DMS79 (cell line): ENCODE measurements at regions not wholly inside any gene's neighbourhood (a gene's known extent, or its start where the extent isn't known, plus 50 kb on each side); places are given as distances from the start of the nearest gene placed in this dataset.
"Not testable (repeated sequence)": the region's sequence is repeated elsewhere in the genome, so short reads cannot be mapped to it uniquely, and the experiment has no call there.

Source experiments
- DNase-seq: peaks from one replicate; lab custom pipeline; 2025; lab: John Stamatoyannopoulos, UW

DNA sequence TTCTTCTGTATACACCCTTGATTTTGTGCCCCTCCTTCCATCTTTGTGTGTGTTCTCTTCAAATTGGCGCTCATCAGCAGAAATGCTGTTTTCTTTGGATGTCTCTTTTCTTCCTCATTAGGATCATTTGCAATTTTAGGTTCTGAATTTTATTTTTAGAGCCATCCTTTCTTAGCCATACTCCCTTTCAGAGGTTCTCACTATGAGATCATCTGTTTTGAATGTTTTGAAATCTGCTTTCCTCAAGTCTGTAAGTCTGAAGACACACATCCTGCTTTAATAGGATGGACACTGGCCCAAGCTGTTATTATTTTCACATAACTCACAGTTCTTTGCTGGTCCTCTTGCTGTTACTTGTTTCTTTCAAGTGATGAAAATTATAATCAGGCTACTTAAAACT lies 124.8 kb downstream of the BDH1 start:
- DNase-seq: no peak

DNA sequence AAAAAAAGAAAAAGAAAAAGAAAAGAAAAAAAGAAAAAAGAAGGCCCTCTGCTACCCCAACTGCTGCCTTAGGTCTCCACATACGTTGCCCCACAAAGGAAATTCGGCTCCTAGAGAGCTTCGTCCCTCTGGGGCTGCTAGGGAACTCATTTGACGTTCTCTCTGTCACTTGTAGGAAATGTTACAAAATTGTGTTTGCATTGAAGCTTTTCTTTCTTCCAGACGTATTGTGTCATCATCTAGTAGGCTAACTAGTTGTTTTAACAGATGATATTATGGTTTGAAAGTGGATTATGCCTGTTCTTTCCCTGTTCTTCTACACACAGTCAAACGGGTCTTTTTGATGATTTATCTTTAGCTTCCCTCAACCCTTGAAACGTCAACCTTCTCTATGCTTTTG lies 125.3 kb downstream of the BDH1 start:
- DNase-seq: no peak

DNA sequence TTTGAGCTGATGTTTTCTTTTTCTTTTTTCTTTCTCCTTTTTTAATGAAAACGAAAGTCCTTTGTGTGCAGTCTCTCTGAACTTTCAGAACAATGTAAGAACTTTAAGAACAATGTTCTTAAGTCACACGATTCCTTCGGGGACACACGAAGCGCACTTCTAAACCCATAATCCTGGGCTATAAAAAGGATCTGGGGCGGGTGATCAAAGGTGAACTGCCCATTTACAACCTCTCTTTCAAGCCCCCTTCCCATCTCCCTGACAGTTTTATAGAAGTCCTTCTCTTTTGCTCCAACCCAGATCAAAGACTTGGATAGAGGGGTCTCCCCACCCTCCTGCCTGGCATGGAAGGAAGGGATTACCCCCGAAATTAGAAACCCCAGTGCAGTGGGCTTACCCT lies 126.8 kb downstream of the BDH1 start:
- DNase-seq: no peak

DNA sequence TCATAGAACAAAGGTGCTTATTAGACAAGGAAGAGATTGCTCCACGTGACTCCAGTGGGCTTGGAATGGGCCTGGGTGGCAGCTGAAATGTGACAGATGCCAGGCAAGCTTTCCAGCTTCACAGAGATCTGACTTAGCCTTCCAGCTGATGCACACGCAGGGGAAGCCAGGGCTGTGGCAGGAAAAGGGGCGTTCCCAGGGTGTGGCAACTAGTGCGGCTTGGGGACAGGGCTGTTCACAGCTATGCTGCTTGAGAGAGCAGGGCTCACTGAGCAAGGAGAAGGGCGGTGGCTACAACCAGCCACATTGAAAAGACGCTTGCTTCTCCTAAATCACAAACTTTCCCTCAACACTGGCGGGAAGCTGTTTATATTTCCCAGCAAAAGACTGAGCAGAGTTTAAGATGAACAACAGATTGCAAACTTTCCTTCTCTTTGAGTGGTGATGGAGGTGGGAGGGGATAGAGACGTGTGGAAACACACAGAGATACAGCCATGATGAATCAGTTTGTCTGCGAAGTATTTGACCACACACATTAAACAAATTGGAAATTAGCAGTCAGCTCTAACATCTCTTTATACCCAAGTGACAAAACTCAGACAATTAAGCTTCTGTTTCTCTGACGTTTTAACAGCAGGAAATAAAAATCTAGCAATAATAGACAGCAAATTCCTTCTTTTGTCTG lies 127.5 kb downstream of the BDH1 start:
- no peak for DNase-seq

DNA sequence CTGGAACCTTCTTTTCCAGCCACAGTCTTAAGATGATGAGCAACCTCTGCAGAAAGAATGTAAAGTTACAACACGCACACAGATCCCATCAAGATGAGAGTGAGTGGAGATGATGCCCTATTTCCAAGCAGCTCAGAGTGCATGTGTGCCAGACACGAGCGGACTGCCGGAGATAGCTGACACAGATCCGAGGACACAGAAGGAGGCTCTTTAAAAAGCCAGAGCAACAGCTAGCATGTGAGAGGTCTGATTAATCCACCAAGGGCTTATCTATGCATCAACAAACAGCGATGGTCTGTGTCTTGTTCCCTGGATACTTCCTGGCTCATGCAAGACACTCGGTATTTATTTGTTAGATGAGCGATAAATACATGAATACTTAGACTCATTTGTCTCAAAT lies 128.6 kb upstream of the DLG1 start:
- DNase-seq: no peak

DNA sequence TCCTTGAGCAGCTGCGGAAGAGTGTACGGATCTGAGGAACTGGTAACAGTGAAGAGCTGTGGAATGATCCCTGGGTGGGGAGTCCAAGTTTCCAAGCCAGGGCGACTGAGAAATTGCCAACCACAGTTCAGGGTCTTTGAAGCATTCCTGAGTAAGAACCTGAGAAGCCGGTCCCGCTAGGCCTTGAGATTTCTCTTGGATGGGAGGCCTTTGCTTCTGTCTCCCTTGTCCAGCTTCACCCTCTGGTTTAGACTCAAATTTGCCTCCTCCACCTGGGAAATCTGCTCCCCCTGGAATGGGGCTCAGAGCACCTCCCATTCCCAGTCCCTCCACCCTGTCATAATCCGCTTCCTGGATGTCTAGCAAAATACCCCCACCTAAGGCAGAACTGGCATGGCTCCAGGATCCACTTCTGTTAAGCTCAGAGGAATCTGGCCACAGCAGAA lies 127.7 kb upstream of the DLG1 start:
- no peak for DNase-seq

DNA sequence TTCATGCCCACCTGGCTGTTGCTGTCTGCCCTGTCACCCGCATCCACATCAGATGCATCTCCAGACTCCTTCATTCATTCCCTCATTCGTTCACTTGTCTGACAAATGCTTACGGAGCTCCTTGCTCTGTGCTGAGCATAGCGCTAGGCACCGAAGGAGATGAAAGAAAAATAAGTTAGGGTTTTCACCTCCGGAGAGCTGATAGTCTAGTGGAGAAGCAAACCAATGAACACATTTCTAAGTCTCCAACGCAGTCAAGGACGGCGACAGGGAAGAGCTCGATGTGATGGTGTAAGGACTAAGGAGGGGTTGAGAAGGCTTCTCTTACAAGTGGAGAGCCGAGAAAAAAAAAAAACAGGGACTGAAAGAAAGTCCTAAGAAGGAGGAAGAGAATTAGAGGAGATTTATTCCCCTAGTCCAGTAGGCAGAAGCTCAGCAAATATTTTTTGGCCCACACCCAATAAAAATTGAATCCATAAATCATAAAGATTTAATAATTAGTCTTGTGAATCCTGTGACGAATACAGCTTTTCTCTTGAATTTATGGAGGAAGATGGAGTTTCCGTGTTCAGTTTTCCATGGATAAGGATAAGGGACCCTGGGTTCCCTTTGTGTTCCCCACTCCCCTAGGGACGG lies 127.2 kb upstream of the DLG1 start:
- no peak for DNase-seq

DNA sequence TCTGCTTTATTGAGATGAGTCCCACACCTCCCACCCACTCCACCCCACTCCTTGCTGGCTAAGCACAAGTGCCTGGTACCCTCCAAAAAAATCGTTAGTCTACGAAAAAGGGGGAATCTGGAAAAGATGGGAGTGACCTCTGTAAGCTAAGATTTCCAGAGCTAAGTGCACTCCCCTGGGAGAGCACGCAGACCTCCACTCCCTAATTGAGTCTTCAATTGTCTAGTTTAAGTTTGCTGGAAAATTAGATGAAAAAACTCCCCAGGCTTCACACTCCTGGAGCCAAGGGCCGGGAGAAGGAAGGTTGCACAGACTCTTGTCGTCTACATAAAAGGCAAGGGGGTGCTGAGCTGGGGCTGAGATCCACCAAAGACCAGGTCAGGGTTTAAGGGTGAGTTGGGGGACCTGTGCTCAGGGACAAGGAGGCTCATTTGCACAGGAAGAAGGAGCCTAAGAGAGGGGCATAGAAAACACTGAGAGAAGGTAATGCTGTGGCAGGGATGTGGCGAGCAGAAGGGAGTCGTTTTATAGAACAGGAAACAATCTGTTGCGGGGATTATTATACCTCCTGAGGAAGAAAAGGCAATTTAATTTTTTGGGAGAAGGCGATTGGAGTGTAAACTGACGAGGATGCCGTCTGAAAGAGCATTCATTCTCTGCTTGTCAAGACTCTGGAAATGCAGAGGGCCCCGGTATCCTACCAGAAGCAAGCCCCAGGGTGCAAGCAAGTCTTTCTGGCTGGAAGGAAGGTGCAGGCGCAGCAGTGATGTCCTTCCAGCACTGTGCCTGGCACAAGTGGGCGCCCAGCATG lies 126.5 kb upstream of the DLG1 start:
- DNase-seq: no peak

DNA sequence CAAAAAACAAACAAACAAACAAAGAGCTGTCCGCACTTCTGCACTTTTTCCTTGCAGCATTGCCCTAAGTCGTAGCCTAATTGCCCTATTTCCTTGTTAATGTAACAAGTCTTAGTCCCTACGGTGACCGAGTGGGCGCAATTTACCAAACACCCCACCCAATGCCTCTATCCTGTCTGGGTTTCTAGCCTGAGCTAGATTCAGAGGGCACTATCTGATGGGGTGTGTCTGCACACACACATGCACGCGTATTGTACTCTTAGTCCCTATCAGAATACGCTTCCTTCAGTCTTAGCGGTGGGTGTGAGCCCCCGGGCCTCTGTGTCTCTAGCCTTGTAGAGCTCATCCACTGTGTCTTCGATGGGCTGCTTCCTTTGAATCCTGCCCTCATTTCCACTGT lies 125.9 kb upstream of the DLG1 start:
- no peak for DNase-seq

DNA sequence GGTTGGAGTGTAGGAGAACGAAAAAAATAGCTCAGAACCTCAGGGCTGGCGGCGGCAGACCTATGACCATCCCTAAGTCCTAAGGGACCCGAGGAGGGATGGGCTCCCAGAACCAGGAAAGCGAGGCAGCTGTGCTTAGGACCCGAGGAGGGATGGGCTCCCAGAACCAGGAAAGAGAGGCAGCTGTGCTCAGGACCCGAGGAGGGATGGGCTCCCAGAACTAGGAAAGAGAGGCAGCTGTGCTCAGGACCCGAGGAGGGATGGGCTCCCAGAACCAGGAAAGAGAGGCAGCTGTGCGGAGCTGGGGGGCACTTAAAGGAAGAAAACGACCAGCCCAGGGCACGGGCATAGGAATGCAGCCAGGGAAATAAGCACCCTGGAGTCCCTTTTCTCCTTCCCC lies 125.0 kb upstream of the DLG1 start:
- DNase-seq: no peak

DNA sequence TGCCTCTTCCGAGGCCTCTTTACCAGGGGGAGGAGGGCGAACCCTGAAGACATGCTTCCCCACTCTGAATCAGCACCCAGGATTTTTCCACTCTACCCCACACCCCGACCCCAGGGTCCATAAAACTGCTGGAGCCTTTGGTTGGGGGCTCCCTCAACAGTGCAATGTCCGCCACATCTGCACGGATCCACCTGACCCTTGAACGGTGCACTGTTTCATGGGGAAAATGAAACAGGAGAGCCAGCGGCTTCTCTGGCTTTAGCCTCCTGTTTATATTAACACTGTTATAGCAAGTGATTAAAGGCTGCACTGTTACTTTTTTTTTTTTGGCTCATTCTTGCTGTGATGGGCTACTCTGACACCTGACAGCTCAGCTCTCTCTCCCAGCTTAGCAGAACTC lies 124.1 kb upstream of the DLG1 start:
- DNase-seq: no peak

DNA sequence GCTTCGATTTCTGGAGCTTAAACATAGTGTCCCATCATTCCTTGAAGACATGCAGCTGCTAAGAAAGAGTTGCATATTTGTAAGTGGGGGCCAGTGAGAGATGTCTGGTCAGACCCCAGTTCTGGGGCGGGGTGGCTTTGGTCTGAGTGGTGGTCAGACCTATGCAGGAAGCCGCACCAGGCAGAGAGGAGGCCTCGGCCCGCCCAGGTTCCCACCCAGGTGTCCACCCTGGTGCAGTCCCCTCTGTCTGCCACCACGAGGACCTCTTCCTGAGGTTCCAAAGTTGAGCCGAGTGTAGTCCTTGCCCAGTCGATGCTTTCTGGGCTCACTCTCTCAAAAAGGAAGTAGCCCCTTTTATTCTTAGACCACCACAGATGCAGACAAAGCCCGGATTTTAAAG lies 122.6 kb upstream of the DLG1 start:
- DNase-seq: no peak

DNA sequence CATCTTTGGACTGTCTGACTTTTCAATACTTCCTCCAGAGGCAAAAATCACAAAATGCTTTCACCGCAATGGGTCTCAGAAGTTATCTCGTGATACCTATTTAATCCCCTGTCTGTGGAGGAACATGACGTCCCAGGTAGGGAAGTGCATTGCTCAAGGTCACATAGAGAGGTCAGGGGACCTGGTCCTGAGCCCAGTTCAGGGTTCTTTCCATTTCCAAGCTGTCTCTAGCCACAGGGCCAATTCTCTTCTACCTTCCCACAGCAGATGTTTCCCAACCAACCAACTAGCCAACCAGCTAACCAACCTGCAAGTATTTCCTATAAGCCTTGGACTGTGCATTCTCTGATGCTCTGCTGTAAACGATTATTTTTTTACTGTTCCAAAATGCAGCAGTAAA lies 122.2 kb upstream of the DLG1 start:
- DNase-seq: no peak

DNA sequence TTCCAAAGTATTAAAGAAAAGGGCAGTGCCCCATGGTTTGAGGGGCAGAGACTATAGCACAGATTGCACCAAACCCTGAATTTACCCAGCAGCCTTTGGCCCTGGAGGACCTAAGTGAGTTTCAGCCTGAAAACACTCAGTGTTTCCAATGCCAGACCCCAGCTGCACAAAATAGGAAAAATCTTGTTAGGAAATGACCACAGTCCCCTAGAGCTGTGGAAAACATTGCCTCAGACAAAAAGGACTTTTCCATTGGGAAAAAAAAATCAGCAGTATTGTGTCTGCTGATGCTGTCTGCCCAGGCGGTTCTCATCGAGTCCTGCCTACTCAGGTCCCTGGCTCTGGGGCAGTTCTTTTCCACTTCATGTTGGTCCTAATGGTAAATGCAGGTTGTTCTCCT lies 121.7 kb upstream of the DLG1 start:
- no peak for DNase-seq

DNA sequence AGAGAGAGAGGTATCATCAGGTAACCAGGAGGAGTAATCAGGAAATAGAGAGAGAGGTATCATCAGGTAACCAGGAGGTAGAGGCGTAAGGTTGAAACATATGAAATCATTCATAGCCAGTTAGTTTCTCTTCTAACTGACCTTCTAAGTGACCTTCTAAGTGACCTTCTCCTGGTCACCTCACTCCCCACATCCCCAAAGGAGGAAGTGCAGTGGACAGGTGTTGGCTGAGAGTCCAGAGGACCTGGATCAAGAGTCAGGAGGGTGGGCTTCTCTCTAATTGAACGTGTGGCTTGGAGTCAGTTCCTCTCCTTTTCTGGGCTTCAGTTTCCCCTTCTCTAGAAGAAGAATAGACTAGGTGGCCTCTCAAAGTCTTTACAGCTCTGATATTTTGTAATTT lies 121.3 kb upstream of the DLG1 start:
- DNase-seq: no peak

DNA sequence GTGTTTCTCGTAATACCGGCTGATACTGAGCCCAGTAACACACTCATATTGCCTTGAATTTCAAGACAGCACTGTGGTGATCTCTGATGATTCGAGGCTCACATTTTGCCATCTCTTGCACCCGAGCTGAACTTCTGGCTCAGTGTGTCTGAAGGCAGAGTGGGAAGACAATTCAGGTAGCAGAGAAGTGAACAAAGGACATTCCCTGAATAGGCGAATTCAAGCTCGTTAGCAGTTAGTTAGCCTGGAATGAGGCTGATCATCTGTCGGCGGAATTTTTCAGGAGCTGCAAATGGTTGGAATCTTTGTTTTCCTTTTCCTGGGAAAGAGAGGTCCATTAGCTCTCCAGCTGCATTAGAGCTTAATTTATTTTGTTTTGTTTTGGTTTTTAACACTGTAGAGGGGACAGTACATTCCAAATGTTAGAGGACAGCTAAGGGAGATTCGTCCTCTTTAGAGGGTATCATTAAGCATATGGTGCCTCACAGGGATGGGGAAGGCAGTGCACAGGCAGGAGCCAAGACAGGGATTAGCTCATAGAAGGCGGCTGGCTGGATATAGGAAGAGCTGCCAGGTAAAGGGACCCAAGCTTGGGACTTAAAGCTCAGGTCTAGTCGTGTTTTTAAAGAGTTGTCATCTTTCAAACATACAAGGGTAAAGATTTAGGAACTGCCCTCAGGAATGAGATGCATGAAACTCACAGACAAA lies 119.7 kb upstream of the DLG1 start:
- no peak for DNase-seq

DNA sequence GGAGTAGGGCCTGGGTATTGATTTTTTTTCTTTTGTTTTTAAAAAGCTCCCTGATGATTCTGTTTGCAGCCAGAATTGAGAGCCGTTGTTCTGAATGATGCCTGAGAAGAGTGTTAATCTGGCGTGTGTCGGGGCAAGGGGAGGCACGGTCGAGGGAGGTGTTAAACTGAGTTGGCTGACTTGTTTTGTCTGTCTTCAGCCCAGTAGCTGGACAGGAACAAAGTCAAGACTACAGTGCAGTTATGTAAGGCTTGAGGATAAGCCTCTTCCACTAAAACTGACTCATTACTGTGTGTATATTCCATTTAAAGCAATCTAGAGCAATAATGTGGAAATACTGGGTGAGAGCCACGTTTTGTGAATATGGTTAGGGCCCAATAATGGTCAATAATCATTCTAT lies 119.0 kb upstream of the DLG1 start:
- DNase-seq: no peak

DNA sequence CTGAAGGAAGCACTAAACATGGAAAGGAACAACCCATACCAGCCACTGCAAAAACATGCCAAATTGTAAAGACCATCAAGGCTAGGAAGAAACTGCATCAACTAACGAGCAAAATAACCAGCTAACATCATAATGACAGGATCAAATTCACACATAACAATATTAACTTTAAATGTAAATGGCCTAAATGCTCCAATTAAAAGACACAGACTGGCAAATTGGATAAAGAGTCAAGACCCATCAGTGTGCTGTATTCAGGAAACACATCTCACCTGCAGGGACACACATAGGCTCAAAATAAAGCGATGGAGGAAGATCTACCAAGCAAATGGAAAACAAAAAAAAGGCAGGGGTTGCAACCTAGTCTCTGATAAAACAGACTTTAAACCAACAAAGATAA lies 113.5 kb upstream of the DLG1 start:
- DNase-seq: not testable (repeated sequence)

DNA sequence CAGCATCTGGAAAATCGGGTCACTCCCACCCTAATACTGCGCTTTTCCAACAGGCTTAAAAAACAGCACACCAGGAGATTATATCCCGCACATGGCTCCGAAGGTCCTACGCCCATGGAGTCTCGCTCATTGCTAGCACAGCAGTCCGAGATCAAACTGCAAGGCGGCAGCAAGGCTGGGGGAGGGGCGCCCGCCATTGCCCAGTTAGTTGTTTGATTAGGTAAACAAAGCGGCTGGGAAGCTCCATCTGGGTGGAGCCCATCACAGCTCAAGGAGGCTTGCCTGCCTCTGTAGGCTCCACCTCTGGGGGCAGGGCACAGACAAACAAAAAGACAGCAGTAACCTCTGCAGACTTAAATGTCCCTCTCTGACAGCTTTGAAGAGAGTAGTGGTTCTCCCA lies 111.8 kb upstream of the DLG1 start:
- not testable (repeated sequence) for DNase-seq

DNA sequence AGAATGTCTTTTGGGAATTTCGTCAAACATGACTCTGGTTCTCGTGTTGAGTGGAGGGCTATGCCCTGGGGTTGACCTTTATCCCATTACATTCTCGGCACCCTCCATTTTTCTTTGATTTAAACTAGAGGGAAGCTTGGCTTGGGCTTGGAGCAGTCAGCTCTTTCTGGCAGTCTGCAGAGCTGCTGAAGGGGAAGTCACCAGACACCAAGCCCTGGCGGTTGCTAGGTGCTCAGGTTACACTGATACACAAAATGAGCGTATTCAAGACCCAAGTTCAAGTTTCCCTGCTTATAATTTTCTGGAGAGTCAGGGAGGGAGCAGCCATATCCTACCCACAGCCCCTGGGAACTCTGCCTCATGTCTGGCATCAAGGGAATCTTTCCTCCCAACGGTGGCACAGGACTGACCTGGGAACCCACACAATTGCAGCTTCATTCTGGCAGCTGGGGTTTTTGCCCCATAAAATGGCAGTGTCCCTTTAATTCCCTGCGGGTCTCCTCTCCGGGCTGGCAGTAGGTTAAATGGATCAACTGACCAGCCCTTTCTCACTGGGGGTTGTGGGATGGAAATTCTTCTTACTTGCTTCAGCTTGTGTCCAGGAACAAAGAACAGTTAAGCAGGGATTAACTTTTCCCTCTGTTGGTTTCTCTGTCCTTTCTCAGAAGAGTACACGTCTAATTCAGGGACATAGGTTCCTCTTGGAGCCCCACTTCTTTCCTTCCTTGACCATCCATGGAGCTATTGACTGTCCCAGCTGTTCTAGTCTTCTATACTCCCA lies 110.0 kb upstream of the DLG1 start:
- no peak for DNase-seq

DNA sequence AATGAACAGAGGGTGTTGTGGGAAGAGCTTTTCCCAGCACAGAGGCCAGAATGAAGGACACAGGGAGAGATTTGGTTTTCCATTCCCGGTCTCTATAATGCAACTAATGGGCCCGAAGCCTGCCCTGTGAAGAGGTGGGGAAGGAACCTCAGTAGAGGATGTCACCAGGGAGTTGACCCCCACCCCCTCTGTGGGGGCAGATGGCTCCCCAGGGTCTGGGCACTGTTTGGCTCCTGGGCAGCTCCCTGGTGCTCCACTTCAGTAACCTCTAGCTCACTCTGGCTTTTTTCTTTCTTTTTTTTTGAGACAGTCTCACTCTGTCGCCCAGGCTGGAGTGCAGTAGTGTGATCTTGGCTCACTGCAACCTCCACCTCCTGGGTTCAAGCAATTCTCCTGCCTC lies 109.1 kb upstream of the DLG1 start:
- no peak for DNase-seq

DNA sequence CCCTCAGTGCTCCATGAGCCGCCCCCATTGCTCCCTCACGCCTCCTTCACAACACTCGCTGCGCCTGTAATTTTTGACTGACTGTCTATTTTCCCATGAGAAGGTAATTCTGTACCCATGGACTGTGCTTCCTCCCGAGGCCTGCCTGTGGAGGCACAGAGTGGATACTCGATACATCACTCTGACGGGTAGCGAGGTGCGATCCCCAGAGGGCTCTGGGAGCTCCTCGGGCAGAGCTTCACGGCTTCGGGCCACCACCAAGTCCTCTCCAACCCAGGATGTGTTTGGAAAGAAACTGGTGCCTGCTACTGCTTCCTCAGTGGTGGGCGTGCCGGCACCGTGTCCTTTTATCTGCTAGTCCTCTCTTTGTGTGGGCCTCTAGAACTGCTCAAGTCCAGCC lies 108.6 kb upstream of the DLG1 start:
- DNase-seq: no peak
